Heart left ventricle (tissue), 16 donors: ENCODE measurements at regions not wholly inside any gene's neighbourhood (a gene's known extent, or its start where the extent isn't known, plus 50 kb on each side); places are given as distances from the start of the nearest gene placed in this dataset.

Source experiments
- ATAC-seq, 4 donors: fragments of 200-7000 bp; cut with Tn5 transposase; one replicate each; pipeline ENCODE4 v1.9.1; 2020 to 2022; ENCODE audit warnings: moderate library complexity in 4 of 4, mild to moderate bottlenecking in 3 of 4, moderate number of reproducible peaks in 1 of 4
- DNase-seq, 5 donors: peaks; one replicate each; pipeline ENCODE4 v3.0.0-alpha.2; 2020
- H3K27ac ChIP-seq, 12 donors: fragments of 200-600 bp; sonication (generic) in 4 of 12; one replicate each; pipeline versions ENCODE4 v1.5.0 to v1.8.0; 2016 to 2022; ENCODE audit warnings: mild to moderate bottlenecking in 2 of 12
- H3K27me3 ChIP-seq, 9 donors: fragments of 200-600 bp; sonication (generic) in 2 of 9; one replicate each; pipeline versions ENCODE4 v1.5.1 to v1.8.0; 2016 to 2022; ENCODE audit warnings: mild to moderate bottlenecking in 3 of 9
- H3K36me3 ChIP-seq, 9 donors: fragments of 200-600 bp; sonication (generic) in 2 of 9; one replicate each; pipeline versions ENCODE4 v1.5.0 to v1.8.0; 2018 to 2022; ENCODE audit warnings: mild to moderate bottlenecking in 2 of 9
- H3K4me1 ChIP-seq, 12 donors: fragments of 200-600 bp; sonication (generic) in 4 of 12; one replicate each; pipeline versions ENCODE4 v1.5.0 to v1.8.0; 2016 to 2022; ENCODE audit warnings: mild to moderate bottlenecking in 3 of 12
- H3K4me3 ChIP-seq, 12 donors: fragments of 200-600 bp; sonication (generic) in 4 of 12; one replicate each; pipeline versions ENCODE4 v1.5.0 to v1.8.0; 2017 to 2022; ENCODE audit warnings: mild to moderate bottlenecking in 9 of 12, moderate library complexity in 4 of 12
- H3K9me3 ChIP-seq, 12 donors: fragments of 200-600 bp; sonication (generic) in 4 of 12; one replicate each; pipeline versions ENCODE4 v1.5.0 to v1.8.0; 2016 to 2022; ENCODE audit warnings: mild to moderate bottlenecking in 1 of 12
- POLR2A ChIP-seq, 2 donors: fragments of 450-650 bp; IDR thresholded peaks; one replicate each; pipeline ENCODE4 v1.6.1; 2017; ENCODE audit warnings: antibody characterized with exemption in 2 of 2, mild to moderate bottlenecking in 2 of 2, moderate library complexity in 2 of 2
- WGBS, 4 donors: extraction: QIAGEN DNeasy Blood & Tissue Kit in 2 of 4; methylation state at CpG; one replicate each; pipeline versions ENCODE4 v1.1.5 to v1.1.7; 2013 to 2018; 5-methylcytosine and 5-hydroxymethylcytosine counted together
- intact Hi-C, 10 donors: fragments of 100-400 bp; cut with DNase I; formaldehyde crosslinking; loops; one replicate each; pipeline versions ENCODE4 v1.11.1 to v1.14.2; 2022
- TF ChIP-seq, protein P1 (sequence below), 12 donors: fragments of 200-600 bp; sonication (generic) in 4 of 12; IDR thresholded peaks; one replicate each; pipeline versions ENCODE4 v1.5.0 to v1.8.0; 2018 to 2022; ENCODE audit warnings: antibody characterized with exemption in 12 of 12, mild to moderate bottlenecking in 5 of 12
- donor health status: ischemic (EF 13 %, LVEDD 7.1; RV severe dilation, severe dysfunction).
- donor health status: healthy with polysubstance abuse.
- donor health status: DM: no; HTN: yes; CAD: no.
- donor health status: DM: no; HTN: no; CAD: no.
- donor health status: ischemic (EF 25% LVEDD 6.9; RV normal size, moderate dysfunction).
- donor health status: ischemic (EF 25% LVEDD 5.7; RV mildly dilated, moderate dysfunction).
- donor health status: healthy.
- donor health status: DM: yes; HTN: yes; CAD: no.
- donor health status: ischemic (EF 35%, LVEDD 5.7; RV mildly dilated, moderate dysfunction).
- donor health status: nonischemic (EF 11% LVEDD 7.7; RV severe dilation, severe dysfunction).
- donor health status: DM: yes; HTN: yes; CAD: no.
- donor health status: PGD.
- donor health status: ischemic (EF 29% LVEDD 5.4; RV normal size, mild dysfunction).
- donor health status: nonischemic (EF 23%, LVEDD 6.1; RV moderate dilation, normal function).

DNA sequence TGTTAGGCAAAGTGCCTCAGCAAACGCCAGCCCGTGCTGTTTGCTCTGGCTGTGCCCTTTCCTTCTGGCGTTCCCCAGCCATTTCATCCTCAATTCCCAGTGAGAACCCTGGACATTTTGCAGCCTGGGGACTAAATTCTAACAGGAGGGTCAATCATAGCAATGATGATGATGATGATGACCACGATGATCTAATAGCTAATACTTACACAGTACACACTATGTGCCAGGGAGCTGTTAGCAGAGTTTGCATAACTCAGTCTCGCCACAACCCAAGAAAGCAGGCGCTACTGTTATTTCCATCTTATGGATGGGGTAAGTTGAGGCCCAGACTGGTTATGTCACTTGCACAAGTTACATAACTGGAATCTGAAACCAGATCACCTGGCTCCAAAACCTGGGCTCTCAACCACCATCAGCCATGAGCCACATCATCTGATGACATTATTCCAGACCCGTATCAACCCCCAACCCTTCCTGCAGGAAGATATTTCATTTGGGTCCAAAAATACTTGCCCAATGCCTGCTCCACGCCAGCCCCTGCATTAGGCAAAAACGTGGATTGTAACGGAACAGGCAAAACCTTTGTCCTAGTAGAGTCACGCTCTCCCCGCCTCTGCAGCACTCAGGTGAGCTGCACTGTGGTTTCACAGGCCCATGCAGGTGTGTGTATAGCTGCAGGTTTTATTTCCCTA is 132.6 kb upstream of the SERPIND1 start:
- intact Hi-C loops, result no loop called here
- WGBS, 4 donors, result 61 to 68% (median 65%) methylated on average over 12 of the region's 12 CpGs
- ATAC-seq (no peak), DNase-seq (no peak)
- Histone ChIP-seq H3K4me3 (no peak overlapping the region), H3K4me1 (no peaks in the 10 kb centered on the region), H3K27me3 (peaks cover 0 to 20% (median 4%) of the 10 kb centered on the region in 9 donors), H3K9me3 (peaks cover 0 to 7% (median 0%) of the 10 kb centered on the region in 12 donors), H3K27ac (no peak overlapping the region), H3K36me3 (no peaks in the 10 kb centered on the region)
- TF ChIP-seq, protein P1, sequence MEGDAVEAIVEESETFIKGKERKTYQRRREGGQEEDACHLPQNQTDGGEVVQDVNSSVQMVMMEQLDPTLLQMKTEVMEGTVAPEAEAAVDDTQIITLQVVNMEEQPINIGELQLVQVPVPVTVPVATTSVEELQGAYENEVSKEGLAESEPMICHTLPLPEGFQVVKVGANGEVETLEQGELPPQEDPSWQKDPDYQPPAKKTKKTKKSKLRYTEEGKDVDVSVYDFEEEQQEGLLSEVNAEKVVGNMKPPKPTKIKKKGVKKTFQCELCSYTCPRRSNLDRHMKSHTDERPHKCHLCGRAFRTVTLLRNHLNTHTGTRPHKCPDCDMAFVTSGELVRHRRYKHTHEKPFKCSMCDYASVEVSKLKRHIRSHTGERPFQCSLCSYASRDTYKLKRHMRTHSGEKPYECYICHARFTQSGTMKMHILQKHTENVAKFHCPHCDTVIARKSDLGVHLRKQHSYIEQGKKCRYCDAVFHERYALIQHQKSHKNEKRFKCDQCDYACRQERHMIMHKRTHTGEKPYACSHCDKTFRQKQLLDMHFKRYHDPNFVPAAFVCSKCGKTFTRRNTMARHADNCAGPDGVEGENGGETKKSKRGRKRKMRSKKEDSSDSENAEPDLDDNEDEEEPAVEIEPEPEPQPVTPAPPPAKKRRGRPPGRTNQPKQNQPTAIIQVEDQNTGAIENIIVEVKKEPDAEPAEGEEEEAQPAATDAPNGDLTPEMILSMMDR (IDR thresholded peaks at IDR 0.05), result no peak
- no peak for TF ChIP-seq POLR2A (IDR thresholded peaks at IDR 0.05)

DNA sequence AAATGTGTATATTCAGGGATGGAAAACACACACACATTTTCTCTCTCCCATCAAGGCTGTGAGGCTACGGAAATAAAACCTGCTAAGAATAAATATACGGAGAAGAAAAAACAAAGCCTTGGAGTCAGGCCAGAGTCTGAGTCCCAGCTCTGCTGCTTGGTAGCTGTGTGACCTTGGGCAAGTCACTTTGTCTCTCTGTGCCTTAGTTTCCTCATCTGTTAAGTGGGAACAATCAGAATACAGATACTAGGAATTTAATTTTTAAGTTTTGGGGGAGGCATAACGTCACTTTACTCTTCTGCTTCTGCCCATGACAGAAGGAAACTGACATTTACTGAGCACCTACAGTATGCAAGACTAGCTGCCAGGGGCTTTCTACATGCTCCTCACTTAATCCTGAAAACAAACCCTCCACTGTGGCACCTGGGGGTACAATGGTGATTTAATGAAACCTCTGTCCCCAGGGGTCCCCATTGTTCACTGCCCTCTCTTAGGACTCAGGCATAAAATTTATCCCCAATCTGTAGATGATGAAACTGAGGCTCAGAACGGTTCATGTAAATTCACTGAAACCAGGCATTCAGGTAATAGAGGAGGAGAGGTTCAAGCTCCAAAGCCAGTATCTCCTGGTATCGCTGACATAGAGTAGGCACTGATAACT is 131.9 kb upstream of the SERPIND1 start:
- intact Hi-C loops, result no loop called here

DNA sequence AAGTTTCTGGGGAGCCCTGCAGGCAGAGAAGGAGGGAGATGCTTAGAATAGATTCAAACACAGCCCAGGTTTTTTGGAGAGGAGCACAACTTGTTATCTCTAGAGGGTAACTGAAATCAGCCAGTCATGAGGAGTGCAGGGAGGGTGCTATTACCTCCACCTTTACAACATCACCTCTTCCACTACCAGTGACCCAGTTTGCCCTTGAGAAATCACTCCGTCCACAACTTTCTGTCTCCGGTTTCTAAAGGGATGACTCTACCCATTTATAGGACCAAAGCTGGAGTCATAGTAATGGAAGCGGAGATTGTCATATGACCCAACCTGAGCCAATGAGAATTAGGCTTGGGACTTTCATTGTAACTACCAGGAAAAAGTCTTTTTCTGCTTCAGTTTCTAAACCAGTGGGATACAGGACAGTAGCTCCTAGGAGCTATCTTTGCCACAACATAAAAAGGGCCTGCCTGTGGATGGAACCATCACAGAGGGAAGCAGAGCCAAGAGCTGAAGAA is 131.2 kb upstream of the SERPIND1 start:
- WGBS, 4 donors, result 87 to 90% (median 90%) methylated on average over 3 of the region's 3 CpGs
- ATAC-seq (no peak), DNase-seq (no peak)
- intact Hi-C loops, result no loop called here
- H3K27ac ChIP-seq, result no peak overlapping the region
- H3K9me3 ChIP-seq, result peaks cover 0 to 7% (median 0%) of the 10 kb centered on the region in 12 donors
- TF ChIP-seq, protein P1 (IDR thresholded peaks at IDR 0.05), result no peak
- no peak for TF ChIP-seq POLR2A (IDR thresholded peaks at IDR 0.05)
- H3K4me1 ChIP-seq, result no peaks in the 10 kb centered on the region
- H3K27me3 ChIP-seq, result peaks cover 0 to 20% (median 4%) of the 10 kb centered on the region in 9 donors
- H3K4me3 ChIP-seq, result no peak overlapping the region
- H3K36me3 ChIP-seq, result no peaks in the 10 kb centered on the region

More for the DNA sequence above, 131.9 kb upstream of the SERPIND1 start:
- ATAC-seq (no peak), DNase-seq (no peak)
- Histone ChIP-seq H3K27ac (no peak overlapping the region), H3K4me1 (no peaks in the 10 kb centered on the region), H3K4me3 (no peak overlapping the region), H3K36me3 (no peaks in the 10 kb centered on the region), H3K9me3 (peaks cover 0 to 7% (median 0%) of the 10 kb centered on the region in 12 donors), H3K27me3 (peaks cover 0 to 20% (median 4%) of the 10 kb centered on the region in 9 donors)
- TF ChIP-seq POLR2A (IDR thresholded peaks at IDR 0.05), result no peak
- TF ChIP-seq, protein P1 (IDR thresholded peaks at IDR 0.05), result no peak
- 59 to 64% (median 60%) methylated on average over 5 of the region's 5 CpGs for whole genome bisulfite sequencing, 4 donors

DNA sequence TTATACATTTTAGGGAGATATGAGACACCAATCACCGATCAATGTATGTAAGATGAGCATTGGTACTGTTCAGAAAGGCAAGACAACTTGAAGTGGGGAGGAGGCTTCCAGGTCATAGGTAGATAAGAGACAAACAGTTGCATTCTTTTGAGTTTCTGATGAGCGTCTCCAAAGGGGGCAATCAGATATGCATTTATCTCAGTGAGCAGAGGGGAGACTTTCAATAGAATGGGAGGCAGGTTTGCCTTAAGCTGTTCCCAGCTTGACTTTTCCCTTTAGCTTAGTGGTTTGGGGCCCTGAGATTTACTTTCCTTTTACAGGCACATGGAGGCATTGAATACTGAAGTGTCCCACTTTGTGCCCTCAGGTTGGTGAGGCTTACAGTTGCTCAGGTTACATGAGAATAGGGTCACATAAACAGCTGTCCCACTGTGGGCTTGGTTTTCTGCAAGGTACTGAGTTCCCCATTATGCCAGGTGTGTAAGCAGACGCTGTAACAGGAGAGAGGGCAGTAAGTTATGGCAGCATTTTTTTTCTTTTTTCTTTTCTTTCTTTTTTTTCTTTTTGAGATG is 129.8 kb upstream of the SERPIND1 start:
- DNase-seq, result no peak
- H3K9me3 ChIP-seq, result peaks cover 0 to 7% (median 0%) of the 10 kb centered on the region in 12 donors
- 81 to 92% (median 88%) methylated on average over 3 of the region's 3 CpGs for WGBS, 4 donors
- H3K27ac ChIP-seq, result no peak overlapping the region
- TF ChIP-seq, protein P1 (IDR thresholded peaks at IDR 0.05), result no peak
- no peak for TF ChIP-seq POLR2A (IDR thresholded peaks at IDR 0.05)
- no peak for ATAC-seq
- no peaks in the 10 kb centered on the region for H3K36me3 ChIP-seq
- peaks cover 0 to 14% (median 4%) of the 10 kb centered on the region in 9 donors for H3K27me3 ChIP-seq
- H3K4me1 ChIP-seq, result no peaks in the 10 kb centered on the region
- no peak overlapping the region for H3K4me3 ChIP-seq
- intact Hi-C loops, result no loop called here
